ENCODE measurements at regions not wholly inside any gene's neighbourhood (a gene's known extent, or its start where the extent isn't known, plus 50 kb on each side); places are given as distances from the start of the nearest gene placed in this dataset.

- TF ChIP-seq POLR2A (IDR thresholded peaks at IDR 0.05), result no peak
- no peak for TF ChIP-seq CTCF (IDR thresholded peaks at IDR 0.05)
Observed at GRCh38 chr13:40402931-40403431, 263.5 kb downstream of the FOXO1 start.
